ENCODE measurements at regions not wholly inside any gene's neighbourhood (a gene's known extent, or its start where the extent isn't known, plus 50 kb on each side); places are given as distances from the start of the nearest gene placed in this dataset.
"Not testable (repeated sequence)": the region's sequence is repeated elsewhere in the genome, so short reads cannot be mapped to it uniquely, and the experiment has no call there.

- TF ChIP-seq CTCF (conservative IDR thresholded peaks at IDR 0.05); ZFX (IDR thresholded peaks at IDR 0.05): not testable (repeated sequence)
Observed at GRCh38 chr4:3589946-3590924, 58.0 kb upstream of the LRPAP1 start.

Data from C4-2B (cell line).